Epithelial cell of esophagus (primary cell): ENCODE measurements at regions not wholly inside any gene's neighbourhood (a gene's known extent, or its start where the extent isn't known, plus 50 kb on each side); places are given as distances from the start of the nearest gene placed in this dataset.

Experiments
- DNase-seq: peaks from one replicate; pipeline ENCODE4 v3.0.0; 2010; ENCODE audit warnings: low read depth
- H3K4me3 ChIP-seq: 2 replicates; pipeline ENCODE4 v1.5.1; 2011; ENCODE audit warnings: mild to moderate bottlenecking, low read length, control low read depth
- CTCF ChIP-seq: IDR thresholded peaks from 2 replicates; pipeline ENCODE4 v1.5.1; 2011; ENCODE audit warnings: low read depth, mild to moderate bottlenecking, low read length, control low read depth, inconsistent platforms; ENCODE audit not compliant: insufficient read depth; ENCODE audit errors: missing control alignments

- no peak overlapping the region for H3K4me3 ChIP-seq
- no peak for DNase-seq
Observed at GRCh38 chr10:78455811-78456210, 422.1 kb downstream of the RPS24 start.

GRCh38 chr10:78456649-78457400, 423.2 kb downstream of the RPS24 start:
- no peak for DNase-seq
- H3K4me3 ChIP-seq, result no peak overlapping the region
- no peak for TF ChIP-seq CTCF

More at GRCh38 chr10:78455811-78456210, 422.1 kb downstream of the RPS24 start:
- no peak for TF ChIP-seq CTCF

GRCh38 chr10:78457804-78458482, 424.3 kb downstream of the RPS24 start:
- DNase-seq, result no peak
- H3K4me3 ChIP-seq, result no peak overlapping the region
- no peak for TF ChIP-seq CTCF

GRCh38 chr10:78458983-78459638, 425.4 kb downstream of the RPS24 start:
- TF ChIP-seq CTCF, result no peak

GRCh38 chr10:78459639-78460037, 426.0 kb downstream of the RPS24 start:
- no peak for TF ChIP-seq CTCF

More at GRCh38 chr10:78458983-78459638, 425.4 kb downstream of the RPS24 start:
- no peak overlapping the region for H3K4me3 ChIP-seq
- DNase-seq, result peak; percentile 38

GRCh38 chr10:78460204-78460603, 426.5 kb downstream of the RPS24 start:
- H3K4me3 ChIP-seq, result no peak overlapping the region
- TF ChIP-seq CTCF, result no peak
- DNase-seq, result no peak

More at GRCh38 chr10:78459639-78460037, 426.0 kb downstream of the RPS24 start:
- no peak overlapping the region for H3K4me3 ChIP-seq
- no peak for DNase-seq
